Activated CD8-positive, alpha-beta memory T cell treated with anti-CD3 and anti-CD28 coated beads for 1 hour (primary cell): ENCODE measurements at regions not wholly inside any gene's neighbourhood (a gene's known extent, or its start where the extent isn't known, plus 50 kb on each side); places are given as distances from the start of the nearest gene placed in this dataset.

Source experiments
- DNase-seq, 2 donors: peaks; one replicate each; pipeline ENCODE4 v3.0.0-alpha.2; 2020; ENCODE audit warnings: low read depth in 1 of 2; ENCODE audit errors: extremely low read depth in 1 of 2

DNA sequence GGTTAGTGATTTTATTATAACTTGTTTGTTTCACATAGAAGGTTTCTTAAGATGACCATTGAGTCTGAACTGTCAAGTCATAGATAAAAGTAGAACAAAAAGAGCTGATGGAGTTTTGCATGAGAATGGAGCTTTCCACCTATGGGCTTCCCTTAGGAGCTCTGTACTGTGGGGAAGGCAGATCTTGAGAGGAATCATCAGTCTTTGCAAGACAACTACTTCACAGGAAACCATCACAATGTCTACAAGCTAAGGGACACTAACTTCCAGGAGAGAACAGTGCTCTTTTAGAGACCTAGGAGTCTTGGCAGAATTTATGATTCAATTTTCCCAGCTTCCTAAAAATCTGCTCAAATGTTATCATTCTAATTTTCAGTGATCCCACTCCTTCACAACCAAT is 78.2 kb downstream of the FBXO5 start:
- no peak for DNase-seq

DNA sequence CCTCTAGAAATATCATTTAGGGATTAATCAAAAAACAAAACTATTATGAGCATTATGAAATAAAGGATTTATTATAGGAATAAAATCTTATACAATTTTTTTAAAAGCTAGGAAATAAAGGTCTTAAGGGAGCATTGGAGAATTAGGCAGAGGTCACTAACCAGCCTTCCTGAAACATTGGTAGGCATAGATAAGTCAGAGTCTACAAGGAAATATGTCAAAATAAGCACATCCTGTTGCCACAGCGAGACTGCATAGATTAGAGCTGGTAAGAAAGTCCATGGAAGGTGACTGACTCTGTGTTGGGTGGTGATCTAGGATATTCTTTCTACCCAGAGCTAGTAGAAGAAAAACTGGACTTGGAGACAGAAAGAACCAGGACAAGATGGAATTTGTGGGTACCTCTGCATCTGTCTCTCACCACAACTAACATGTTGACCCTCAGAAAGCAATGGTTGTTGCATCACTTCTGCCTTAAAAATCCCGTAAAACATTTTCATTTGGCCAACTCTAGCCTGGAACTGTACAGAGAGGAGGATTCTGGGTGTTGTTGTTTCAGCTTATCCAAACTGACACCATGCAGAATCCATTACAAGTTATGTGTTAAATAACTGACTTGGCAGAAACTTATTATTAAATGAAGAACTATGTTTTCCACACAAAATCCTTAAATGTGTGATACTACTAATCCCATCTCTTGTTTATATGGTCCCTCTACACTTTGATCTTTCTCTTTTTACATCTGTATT is 77.1 kb downstream of the FBXO5 start:
- no peak for DNase-seq

DNA sequence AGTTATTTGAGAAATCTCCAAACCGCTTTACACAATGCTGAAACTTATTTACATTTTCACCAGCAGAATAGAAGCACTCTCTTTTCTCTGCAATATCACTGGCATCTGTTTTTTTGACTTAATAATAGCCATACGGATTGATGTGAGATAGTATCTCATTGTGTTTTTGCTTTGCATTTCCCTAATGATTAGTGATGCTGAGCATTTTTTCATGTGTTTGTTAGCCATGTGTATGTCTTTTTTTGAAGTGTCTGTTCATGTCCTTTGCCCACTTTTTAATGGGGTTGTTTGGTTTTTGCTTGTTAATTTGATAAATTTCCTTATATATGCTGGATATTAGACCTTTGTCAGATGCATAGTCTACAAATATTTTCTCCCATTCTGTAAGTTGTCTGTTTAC is 73.6 kb downstream of the FBXO5 start:
- DNase-seq = no peak

DNA sequence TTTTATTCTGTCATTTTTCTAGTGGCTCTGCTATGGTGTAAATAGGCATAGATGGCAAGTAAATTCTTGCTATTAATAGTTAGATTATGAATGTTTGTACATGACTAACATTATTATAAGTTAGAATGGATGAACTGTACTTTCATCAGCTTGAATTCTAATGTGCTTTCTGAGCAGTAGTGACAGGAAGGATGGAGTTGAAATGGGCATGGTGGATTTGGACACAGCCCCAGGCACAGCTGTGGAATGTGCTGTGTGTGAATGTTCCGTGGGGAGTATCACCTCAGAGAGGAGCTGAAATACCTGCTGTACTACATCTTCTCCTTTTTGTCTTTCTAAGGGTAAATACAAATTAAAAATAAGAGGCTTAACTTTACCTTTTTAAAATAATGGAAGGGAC is 66.8 kb downstream of the FBXO5 start:
- DNase-seq = no peak

DNA sequence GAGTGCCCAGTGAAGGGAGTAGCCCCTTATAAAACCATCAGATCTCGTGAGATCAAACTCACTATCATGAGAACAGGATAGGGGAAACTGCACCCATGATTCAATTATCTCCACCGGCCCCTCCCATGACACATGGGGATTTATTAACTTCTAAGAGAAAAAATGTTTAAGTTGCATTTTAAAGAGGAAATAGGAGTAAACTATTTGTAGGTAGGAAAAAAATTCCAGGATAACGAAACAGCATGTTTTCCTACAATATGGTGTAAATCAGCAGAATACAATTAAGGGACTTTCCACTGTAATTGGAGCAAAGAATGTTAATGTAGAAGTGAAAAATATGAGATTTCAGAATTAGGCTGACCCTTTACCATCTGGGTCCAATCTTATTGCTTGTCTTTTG is 63.9 kb downstream of the FBXO5 start:
- no peak for DNase-seq

DNA sequence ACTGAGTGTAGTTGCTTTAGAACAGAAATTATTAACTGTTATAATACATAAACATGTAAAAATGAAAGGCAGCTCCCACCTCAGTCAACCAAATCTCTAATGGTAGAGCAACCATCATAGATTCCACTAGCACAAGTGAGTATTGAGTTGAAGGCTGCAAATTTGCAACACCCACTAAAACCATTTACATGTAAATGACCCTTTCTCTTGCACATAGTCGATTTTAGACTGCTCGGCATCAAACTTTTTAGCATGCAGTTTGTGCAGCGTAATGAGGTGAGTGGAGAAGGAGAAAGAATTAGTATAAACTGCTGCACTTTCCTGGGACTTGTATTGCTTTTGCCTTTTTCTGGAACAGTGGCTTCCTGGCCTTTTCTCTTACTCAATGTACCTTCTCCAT is 62.8 kb downstream of the FBXO5 start:
- DNase-seq = no peak
